ENCODE measurements at regions not wholly inside any gene's neighbourhood (a gene's known extent, or its start where the extent isn't known, plus 50 kb on each side); places are given as distances from the start of the nearest gene placed in this dataset.

GRCh38 chr9:108356806-108357205, 499.0 kb downstream of the ACTL7B start:
- TF ChIP-seq POLR2A (IDR thresholded peaks at IDR 0.05; ENCODE audit: low read length), result no peak
- TF ChIP-seq GATA1 (IDR thresholded peaks at IDR 0.05; ENCODE audit: low read depth, low read length), result no peak

Measured in erythroblast (primary cell).